Astrocyte (in vitro differentiated cells and primary cell): ENCODE measurements at regions not wholly inside any gene's neighbourhood (a gene's known extent, or its start where the extent isn't known, plus 50 kb on each side); places are given as distances from the start of the nearest gene placed in this dataset.

Experiments
- DNase-seq: peaks from one replicate; pipeline ENCODE4 v3.0.0-alpha.2; 2010; ENCODE audit warnings: low read depth
- FAIRE-seq: peaks from 2 replicates; lab custom pipeline; 2011; peaks lifted over from hg19 to GRCh38; lab: Jason Lieb, UNC
- H2AFZ ChIP-seq: 2 replicates; pipeline ENCODE4 v1.6.0; 2012; ENCODE audit warnings: low read depth, low read length, inconsistent platforms
- H3K27ac ChIP-seq: 2 replicates; pipeline ENCODE4 v1.5.1; 2011; ENCODE audit warnings: low read depth, low read length, inconsistent platforms
- H3K27me3 ChIP-seq: 2 replicates; pipeline ENCODE4 v1.6.0; 2011; ENCODE audit warnings: low read length, inconsistent platforms; ENCODE audit not compliant: insufficient read depth
- H3K36me3 ChIP-seq: 2 replicates; pipeline ENCODE4 v1.5.1; 2011; ENCODE audit warnings: low read length, inconsistent platforms; ENCODE audit not compliant: insufficient read depth
- H3K4me1 ChIP-seq: 2 replicates; pipeline ENCODE4 v1.5.1; 2011; ENCODE audit warnings: low read length, inconsistent platforms; ENCODE audit not compliant: insufficient read depth
- H3K4me2 ChIP-seq: 2 replicates; pipeline ENCODE4 v1.6.0; 2012; ENCODE audit warnings: low read length, inconsistent platforms
- H3K4me3 ChIP-seq: 2 replicates; pipeline ENCODE4 v1.5.1; 2011; ENCODE audit warnings: low read depth, mild to moderate bottlenecking, low read length, inconsistent platforms; ENCODE audit not compliant: insufficient read depth
- H3K79me2 ChIP-seq: 2 replicates; pipeline ENCODE4 v1.6.0; 2012; ENCODE audit warnings: mild to moderate bottlenecking, low read length, inconsistent platforms; ENCODE audit not compliant: insufficient read depth
- H3K9ac ChIP-seq: 2 replicates; pipeline ENCODE4 v1.6.0; 2012; ENCODE audit warnings: mild to moderate bottlenecking, low read length, inconsistent platforms
- H3K9me3 ChIP-seq: 2 replicates; pipeline ENCODE4 v1.5.1; 2012; ENCODE audit warnings: low read depth, mild to moderate bottlenecking, low read length, inconsistent platforms; ENCODE audit not compliant: insufficient read depth
- H4K20me1 ChIP-seq: 2 replicates; pipeline ENCODE4 v1.6.0; 2012; ENCODE audit warnings: low read length, inconsistent platforms; ENCODE audit not compliant: insufficient read depth
- H3K27ac Mint-ChIP-seq: one replicate; pipeline ENCODE4 v1.8.0; 2021; ENCODE audit warnings: mild to moderate bottlenecking, mixed read lengths; ENCODE audit not compliant: unreplicated experiment
- H3K27me3 Mint-ChIP-seq: one replicate; pipeline ENCODE4 v1.8.0; 2021; ENCODE audit warnings: low read depth, mixed read lengths; ENCODE audit not compliant: unreplicated experiment
- H3K36me3 Mint-ChIP-seq: one replicate; pipeline ENCODE4 v1.8.0; 2021; ENCODE audit warnings: low read depth, mixed read lengths; ENCODE audit not compliant: unreplicated experiment
- H3K4me1 Mint-ChIP-seq: one replicate; pipeline ENCODE4 v1.8.0; 2021; ENCODE audit warnings: low read depth, mixed read lengths; ENCODE audit not compliant: unreplicated experiment
- H3K4me3 Mint-ChIP-seq: one replicate; pipeline ENCODE4 v1.8.0; 2021; ENCODE audit warnings: mild to moderate bottlenecking, moderate library complexity, mixed read lengths; ENCODE audit not compliant: unreplicated experiment
- H3K9me3 Mint-ChIP-seq: one replicate; pipeline ENCODE4 v1.8.0; 2021; ENCODE audit warnings: mild to moderate bottlenecking, mixed read lengths; ENCODE audit not compliant: unreplicated experiment
- EZH2 ChIP-seq: IDR thresholded peaks from 2 replicates; pipeline ENCODE4 v1.6.1; 2012; ENCODE audit warnings: mild to moderate bottlenecking, low read length, inconsistent platforms; ENCODE audit not compliant: insufficient read depth
- TF ChIP-seq, protein P1 (sequence below): IDR thresholded peaks from 2 replicates; pipeline ENCODE4 v1.5.1; 2011; ENCODE audit warnings: low read depth, mild to moderate bottlenecking, inconsistent platforms, low read length, moderate library complexity; ENCODE audit not compliant: insufficient read depth

DNA sequence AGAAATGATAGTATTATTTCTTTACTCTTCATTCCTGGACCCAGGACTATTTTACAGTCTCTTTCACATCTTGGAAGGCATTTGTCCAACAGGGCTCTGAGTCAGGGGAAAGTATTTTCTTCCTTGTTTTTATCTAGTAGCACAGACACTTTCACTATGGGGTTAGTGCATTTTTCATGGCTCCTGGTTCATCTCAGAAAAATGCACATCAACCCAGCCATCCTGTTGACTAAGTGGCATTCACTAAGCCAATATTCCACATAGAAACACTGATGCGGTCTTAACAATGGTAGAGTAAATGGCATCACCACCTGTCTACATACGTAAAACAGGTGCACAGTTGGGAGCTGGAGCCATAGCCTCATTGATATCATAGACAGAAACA lies 87.4 kb upstream of the C1orf21 start:
- no peaks in the 10 kb centered on the region for H3K36me3 Mint-ChIP-seq
- H3K27ac Mint-ChIP-seq: peak overlapping the region; percentile 90
- H3K27me3 Mint-ChIP-seq: no peaks in the 10 kb centered on the region
- peaks cover 17% of the 10 kb centered on the region for H3K4me1 Mint-ChIP-seq
- TF ChIP-seq, protein P1, sequence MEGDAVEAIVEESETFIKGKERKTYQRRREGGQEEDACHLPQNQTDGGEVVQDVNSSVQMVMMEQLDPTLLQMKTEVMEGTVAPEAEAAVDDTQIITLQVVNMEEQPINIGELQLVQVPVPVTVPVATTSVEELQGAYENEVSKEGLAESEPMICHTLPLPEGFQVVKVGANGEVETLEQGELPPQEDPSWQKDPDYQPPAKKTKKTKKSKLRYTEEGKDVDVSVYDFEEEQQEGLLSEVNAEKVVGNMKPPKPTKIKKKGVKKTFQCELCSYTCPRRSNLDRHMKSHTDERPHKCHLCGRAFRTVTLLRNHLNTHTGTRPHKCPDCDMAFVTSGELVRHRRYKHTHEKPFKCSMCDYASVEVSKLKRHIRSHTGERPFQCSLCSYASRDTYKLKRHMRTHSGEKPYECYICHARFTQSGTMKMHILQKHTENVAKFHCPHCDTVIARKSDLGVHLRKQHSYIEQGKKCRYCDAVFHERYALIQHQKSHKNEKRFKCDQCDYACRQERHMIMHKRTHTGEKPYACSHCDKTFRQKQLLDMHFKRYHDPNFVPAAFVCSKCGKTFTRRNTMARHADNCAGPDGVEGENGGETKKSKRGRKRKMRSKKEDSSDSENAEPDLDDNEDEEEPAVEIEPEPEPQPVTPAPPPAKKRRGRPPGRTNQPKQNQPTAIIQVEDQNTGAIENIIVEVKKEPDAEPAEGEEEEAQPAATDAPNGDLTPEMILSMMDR: no peak
- TF ChIP-seq EZH2: no peak
- peak overlapping the region; percentile 49 for H3K27ac ChIP-seq
- no peak overlapping the region for H3K4me3 Mint-ChIP-seq
- no peaks in the 10 kb centered on the region for H3K9me3 ChIP-seq
- DNase-seq (peak; percentile 93), FAIRE-seq (peak; percentile 94)
- peaks cover 35% of the 10 kb centered on the region for H3K4me1 ChIP-seq
- no peak overlapping the region for H2AFZ ChIP-seq
- H3K9me3 Mint-ChIP-seq: peaks cover 8% of the 10 kb centered on the region
- no peaks in the 10 kb centered on the region for H3K79me2 ChIP-seq
- H3K36me3 ChIP-seq: no peaks in the 10 kb centered on the region
- H3K4me2 ChIP-seq: peak overlapping the region; percentile 75
- H4K20me1 ChIP-seq: no peaks in the 10 kb centered on the region
- peak overlapping the region; percentile 47 for H3K9ac ChIP-seq
- H3K4me3 ChIP-seq: peak overlapping the region; percentile 31
- no peaks in the 10 kb centered on the region for H3K27me3 ChIP-seq

DNA sequence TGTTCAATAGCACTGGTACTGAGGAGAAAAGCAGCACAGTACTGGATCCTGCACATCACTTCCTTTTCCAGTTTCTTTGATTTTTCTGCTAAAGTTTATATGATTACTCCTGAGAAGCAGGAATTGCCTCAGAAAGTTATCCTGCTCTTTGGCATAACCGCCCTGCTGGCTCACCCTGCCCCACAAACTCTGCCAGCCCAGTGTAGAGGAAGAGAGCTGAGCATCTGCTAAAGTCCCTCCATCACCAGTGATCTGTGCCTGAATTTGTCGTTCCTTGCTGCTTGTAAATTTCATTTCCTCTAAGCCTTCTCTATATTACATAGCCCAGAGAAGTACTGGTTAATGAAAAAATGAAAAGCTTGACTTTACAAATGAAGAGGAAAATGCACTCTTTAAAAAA lies 87.0 kb upstream of the C1orf21 start:
- peaks cover 17% of the 10 kb centered on the region for H3K4me1 Mint-ChIP-seq
- H3K27ac ChIP-seq: peak overlapping the region; percentile 18

DNA sequence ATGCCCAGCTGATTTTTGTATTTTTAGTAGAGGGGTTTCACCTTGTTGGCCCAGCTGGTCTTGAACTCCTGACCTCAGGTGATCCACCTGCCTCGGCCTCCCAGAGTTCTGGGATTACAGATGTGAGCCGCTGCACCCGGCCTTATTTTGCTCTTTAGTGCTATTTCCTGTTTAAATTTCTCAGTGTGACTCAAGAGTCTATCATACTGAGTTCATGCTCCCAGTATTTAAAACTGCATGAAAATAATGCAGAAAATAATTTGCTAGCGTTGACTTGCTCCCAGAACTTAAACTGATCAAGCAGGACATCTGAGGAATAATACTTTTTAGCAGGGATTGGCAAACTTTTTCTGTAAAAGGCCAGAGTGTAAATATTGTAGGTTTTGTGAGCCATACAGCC lies 86.4 kb upstream of the C1orf21 start:
- peaks cover 35% of the 10 kb centered on the region for H3K4me1 ChIP-seq
- DNase-seq (peak; percentile 35), FAIRE-seq (no peak)
- no peaks in the 10 kb centered on the region for H3K27me3 ChIP-seq
- no peaks in the 10 kb centered on the region for H3K79me2 ChIP-seq
- TF ChIP-seq, protein P1: no peak
- TF ChIP-seq EZH2: no peak
- no peak overlapping the region for H3K4me3 ChIP-seq
- peak overlapping the region; percentile 2 for H2AFZ ChIP-seq
- H3K36me3 ChIP-seq: no peaks in the 10 kb centered on the region
- H3K4me1 Mint-ChIP-seq: peaks cover 17% of the 10 kb centered on the region
- H3K9ac ChIP-seq: no peak overlapping the region
- H3K27me3 Mint-ChIP-seq: no peaks in the 10 kb centered on the region
- no peaks in the 10 kb centered on the region for H4K20me1 ChIP-seq
- H3K27ac Mint-ChIP-seq: no peak overlapping the region
- H3K36me3 Mint-ChIP-seq: no peaks in the 10 kb centered on the region
- H3K4me3 Mint-ChIP-seq: no peak overlapping the region
- H3K4me2 ChIP-seq: peak overlapping the region; percentile 75
- H3K9me3 Mint-ChIP-seq: peaks cover 8% of the 10 kb centered on the region
- no peaks in the 10 kb centered on the region for H3K9me3 ChIP-seq
- peak overlapping the region; percentile 39 for H3K27ac ChIP-seq

More for the DNA sequence above, 87.0 kb upstream of the C1orf21 start:
- FAIRE-seq: peak; percentile 9
- Histone ChIP-seq H3K79me2 (no peaks in the 10 kb centered on the region), H2AFZ (no peak overlapping the region), H4K20me1 (no peaks in the 10 kb centered on the region), H3K4me3 (peak overlapping the region; percentile 31), H3K9me3 (no peaks in the 10 kb centered on the region), H3K4me2 (peak overlapping the region; percentile 75), H3K27me3 (no peaks in the 10 kb centered on the region), H3K9ac (no peak overlapping the region), H3K36me3 (no peaks in the 10 kb centered on the region), H3K4me1 (peaks cover 35% of the 10 kb centered on the region)
- no peak for TF ChIP-seq EZH2
- TF ChIP-seq, protein P1: no peak
- no peak for DNase-seq
- peak overlapping the region; percentile 79 for H3K27ac Mint-ChIP-seq
- no peaks in the 10 kb centered on the region for H3K36me3 Mint-ChIP-seq
- no peaks in the 10 kb centered on the region for H3K27me3 Mint-ChIP-seq
- peaks cover 8% of the 10 kb centered on the region for H3K9me3 Mint-ChIP-seq
- no peak overlapping the region for H3K4me3 Mint-ChIP-seq
